SK-N-SH treated with all-trans-retinoic acid at 6 μM for 48 hours (cell line): ENCODE measurements at regions not wholly inside any gene's neighbourhood (a gene's known extent, or its start where the extent isn't known, plus 50 kb on each side); places are given as distances from the start of the nearest gene placed in this dataset.

Experiments
- ARNTL ChIP-seq: fragments of 450-650 bp; formaldehyde crosslinking; IDR thresholded peaks from 2 replicates; pipeline ENCODE4 v1.5.0; 2020; ENCODE audit warnings: low read depth, mild to moderate bottlenecking, moderate library complexity, borderline replicate concordance
- CSDC2 ChIP-seq: fragments of 250-450 bp; sonication (Bioruptor Pico); IDR thresholded peaks from 2 replicates; pipeline ENCODE4 v1.5.0; 2020; ENCODE audit warnings: mild to moderate bottlenecking, moderate library complexity
- CSRNP3 ChIP-seq: fragments of 250-450 bp; sonication (Bioruptor Pico); IDR thresholded peaks from 2 replicates; pipeline ENCODE4 v1.5.1; 2021; ENCODE audit warnings: mild to moderate bottlenecking, moderate library complexity
- ESRRG ChIP-seq: fragments of 250-450 bp; sonication (Bioruptor Pico); IDR thresholded peaks from 2 replicates; pipeline ENCODE4 v1.6.1; 2021; ENCODE audit warnings: mild to moderate bottlenecking
- OSR1 ChIP-seq: fragments of 250-450 bp; sonication (Bioruptor Pico); IDR thresholded peaks from 2 replicates; pipeline ENCODE4 v1.8.0; 2022; ENCODE audit warnings: moderate library complexity, mild to moderate bottlenecking, inconsistent platforms
- SNAI2 ChIP-seq: fragments of 250-450 bp; sonication (Bioruptor Pico); IDR thresholded peaks from 2 replicates; pipeline ENCODE4 v1.5.0; 2020; ENCODE audit warnings: mild to moderate bottlenecking, moderate library complexity
- ZFP30 ChIP-seq: fragments of 450-650 bp; formaldehyde crosslinking; IDR thresholded peaks from 2 replicates; pipeline ENCODE4 v1.5.0; 2022; ENCODE audit warnings: mild to moderate bottlenecking, moderate library complexity
- ZNF565 ChIP-seq: fragments of 450-650 bp; formaldehyde crosslinking; conservative IDR thresholded peaks from 2 replicates; pipeline ENCODE4 v1.5.0; 2020; ENCODE audit warnings: low read depth, mild to moderate bottlenecking, moderate library complexity
- ZNF70 ChIP-seq: fragments of 450-650 bp; formaldehyde crosslinking; IDR thresholded peaks from 2 replicates; pipeline ENCODE4 v1.5.0; 2020; ENCODE audit warnings: mild to moderate bottlenecking, moderate library complexity
- TF ChIP-seq, protein P1 (sequence below): fragments of 250-450 bp; sonication (Bioruptor Pico); IDR thresholded peaks from 2 replicates; pipeline ENCODE4 v1.5.1; 2020; ENCODE audit warnings: low read depth, mild to moderate bottlenecking, moderate library complexity
- TF ChIP-seq, protein P2 (sequence below): fragments of 250-450 bp; sonication (Bioruptor Pico); IDR thresholded peaks from 2 replicates; pipeline ENCODE4 v1.8.0; 2021; ENCODE audit warnings: low read depth, mild to moderate bottlenecking, moderate library complexity, borderline replicate concordance
- TF ChIP-seq, protein P3 (sequence below): fragments of 250-450 bp; sonication (Bioruptor Pico); IDR thresholded peaks from 2 replicates; pipeline ENCODE4 v1.8.0; 2020; ENCODE audit warnings: mild to moderate bottlenecking, moderate library complexity, borderline replicate concordance

DNA sequence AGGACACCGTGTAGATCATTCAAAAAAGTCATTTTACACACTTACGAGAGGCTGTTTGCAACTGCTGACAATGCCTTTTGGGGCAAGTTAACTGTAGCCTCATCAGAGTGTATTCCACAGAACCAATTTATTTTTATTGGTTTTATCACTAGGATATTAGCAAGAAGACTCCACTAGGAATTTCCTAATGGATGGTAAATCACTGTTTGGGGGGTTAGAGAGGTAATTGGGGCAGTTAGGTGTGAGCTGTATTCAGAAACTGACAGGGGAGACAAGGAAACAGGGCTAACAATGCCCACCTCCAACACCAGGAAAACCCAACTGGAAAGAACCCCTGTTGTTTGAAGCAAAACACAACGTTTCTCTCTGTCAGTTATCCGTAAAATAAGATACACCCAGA, 383.0 kb upstream of the SHH start:
- TF ChIP-seq SNAI2 (no peak), ZFP30 (CRISPR knock-in tag) (no peak), ARNTL (no peak), OSR1 (CRISPR knock-in tag) (no peak), CSRNP3 (CRISPR knock-in tag) (no peak), ZNF565 (CRISPR knock-in tag) (no peak), ESRRG (no peak), CSDC2 (CRISPR knock-in tag) (no peak), ZNF70 (CRISPR knock-in tag) (no peak)
- TF ChIP-seq, protein P1, sequence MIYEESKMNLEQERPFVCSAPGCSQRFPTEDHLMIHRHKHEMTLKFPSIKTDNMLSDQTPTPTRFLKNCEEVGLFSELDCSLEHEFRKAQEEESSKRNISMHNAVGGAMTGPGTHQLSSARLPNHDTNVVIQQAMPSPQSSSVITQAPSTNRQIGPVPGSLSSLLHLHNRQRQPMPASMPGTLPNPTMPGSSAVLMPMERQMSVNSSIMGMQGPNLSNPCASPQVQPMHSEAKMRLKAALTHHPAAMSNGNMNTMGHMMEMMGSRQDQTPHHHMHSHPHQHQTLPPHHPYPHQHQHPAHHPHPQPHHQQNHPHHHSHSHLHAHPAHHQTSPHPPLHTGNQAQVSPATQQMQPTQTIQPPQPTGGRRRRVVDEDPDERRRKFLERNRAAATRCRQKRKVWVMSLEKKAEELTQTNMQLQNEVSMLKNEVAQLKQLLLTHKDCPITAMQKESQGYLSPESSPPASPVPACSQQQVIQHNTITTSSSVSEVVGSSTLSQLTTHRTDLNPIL (CRISPR knock-in tag) = no peak
- TF ChIP-seq, protein P2, sequence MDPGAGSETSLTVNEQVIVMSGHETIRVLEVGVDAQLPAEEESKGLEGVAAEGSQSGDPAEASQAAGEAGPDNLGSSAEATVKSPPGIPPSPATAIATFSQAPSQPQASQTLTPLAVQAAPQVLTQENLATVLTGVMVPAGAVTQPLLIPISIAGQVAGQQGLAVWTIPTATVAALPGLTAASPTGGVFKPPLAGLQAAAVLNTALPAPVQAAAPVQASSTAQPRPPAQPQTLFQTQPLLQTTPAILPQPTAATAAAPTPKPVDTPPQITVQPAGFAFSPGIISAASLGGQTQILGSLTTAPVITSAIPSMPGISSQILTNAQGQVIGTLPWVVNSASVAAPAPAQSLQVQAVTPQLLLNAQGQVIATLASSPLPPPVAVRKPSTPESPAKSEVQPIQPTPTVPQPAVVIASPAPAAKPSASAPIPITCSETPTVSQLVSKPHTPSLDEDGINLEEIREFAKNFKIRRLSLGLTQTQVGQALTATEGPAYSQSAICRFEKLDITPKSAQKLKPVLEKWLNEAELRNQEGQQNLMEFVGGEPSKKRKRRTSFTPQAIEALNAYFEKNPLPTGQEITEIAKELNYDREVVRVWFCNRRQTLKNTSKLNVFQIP (CRISPR knock-in tag) = no peak
- TF ChIP-seq, protein P3, sequence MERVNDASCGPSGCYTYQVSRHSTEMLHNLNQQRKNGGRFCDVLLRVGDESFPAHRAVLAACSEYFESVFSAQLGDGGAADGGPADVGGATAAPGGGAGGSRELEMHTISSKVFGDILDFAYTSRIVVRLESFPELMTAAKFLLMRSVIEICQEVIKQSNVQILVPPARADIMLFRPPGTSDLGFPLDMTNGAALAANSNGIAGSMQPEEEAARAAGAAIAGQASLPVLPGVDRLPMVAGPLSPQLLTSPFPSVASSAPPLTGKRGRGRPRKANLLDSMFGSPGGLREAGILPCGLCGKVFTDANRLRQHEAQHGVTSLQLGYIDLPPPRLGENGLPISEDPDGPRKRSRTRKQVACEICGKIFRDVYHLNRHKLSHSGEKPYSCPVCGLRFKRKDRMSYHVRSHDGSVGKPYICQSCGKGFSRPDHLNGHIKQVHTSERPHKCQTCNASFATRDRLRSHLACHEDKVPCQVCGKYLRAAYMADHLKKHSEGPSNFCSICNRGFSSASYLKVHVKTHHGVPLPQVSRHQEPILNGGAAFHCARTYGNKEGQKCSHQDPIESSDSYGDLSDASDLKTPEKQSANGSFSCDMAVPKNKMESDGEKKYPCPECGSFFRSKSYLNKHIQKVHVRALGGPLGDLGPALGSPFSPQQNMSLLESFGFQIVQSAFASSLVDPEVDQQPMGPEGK (CRISPR knock-in tag) = no peak
